ENCODE measurements at regions not wholly inside any gene's neighbourhood (a gene's known extent, or its start where the extent isn't known, plus 50 kb on each side); places are given as distances from the start of the nearest gene placed in this dataset.

- ATAC-seq: no peak
- no peak for TF ChIP-seq CTCF (IDR thresholded peaks at IDR 0.05)
- DNase-seq: no peak
Observed at GRCh38 chr4:24055623-24056022, 165.8 kb upstream of the PPARGC1A start.

GRCh38 chr4:24054910-24055309 is 165.1 kb upstream of the PPARGC1A start:
- DNase-seq (no peak), ATAC-seq (no peak)
- no peak for TF ChIP-seq CTCF (IDR thresholded peaks at IDR 0.05)
- H3K4me1 ChIP-seq (ENCODE audit: low read depth): no peaks in the 10 kb centered on the region
- H3K9me3 ChIP-seq: no peaks in the 10 kb centered on the region
- H3K36me3 ChIP-seq (ENCODE audit: low read depth): no peaks in the 10 kb centered on the region
- intact Hi-C loops (cut with DNase I, micrococcal nuclease): no loop called here
- no peak overlapping the region for H3K4me3 ChIP-seq

More at GRCh38 chr4:24055623-24056022, 165.8 kb upstream of the PPARGC1A start:
- no peaks in the 10 kb centered on the region for H3K4me1 ChIP-seq (ENCODE audit: low read depth)
- intact Hi-C loops (cut with DNase I, micrococcal nuclease): no loop called here
- no peaks in the 10 kb centered on the region for H3K36me3 ChIP-seq (ENCODE audit: low read depth)
- no peaks in the 10 kb centered on the region for H3K9me3 ChIP-seq
- H3K4me3 ChIP-seq: no peak overlapping the region

- ATAC-seq (no peak), DNase-seq (no peak)
- no peaks in the 10 kb centered on the region for H3K4me1 ChIP-seq (ENCODE audit: low read depth)
- no peaks in the 10 kb centered on the region for H3K36me3 ChIP-seq (ENCODE audit: low read depth)
- TF ChIP-seq CTCF (IDR thresholded peaks at IDR 0.05): no peak
- intact Hi-C loops (cut with DNase I, micrococcal nuclease): no loop called here
- no peak overlapping the region for H3K4me3 ChIP-seq
- no peaks in the 10 kb centered on the region for H3K9me3 ChIP-seq
Observed at GRCh38 chr4:24053934-24054333, 164.1 kb upstream of the PPARGC1A start.

GRCh38 chr4:24044610-24045589 is 155.1 kb upstream of the PPARGC1A start:
- DNase-seq (no peak), ATAC-seq (no peak)
- no peak overlapping the region for H3K4me3 ChIP-seq
- H3K4me1 ChIP-seq (ENCODE audit: low read depth): no peaks in the 10 kb centered on the region
- intact Hi-C loops (cut with DNase I, micrococcal nuclease): no loop called here
- H3K9me3 ChIP-seq: no peaks in the 10 kb centered on the region
- H3K36me3 ChIP-seq (ENCODE audit: low read depth): no peaks in the 10 kb centered on the region
- TF ChIP-seq CTCF (IDR thresholded peaks at IDR 0.05): no peak

- no peaks in the 10 kb centered on the region for H3K9me3 ChIP-seq
Observed at GRCh38 chr4:24042094-24042493, 152.2 kb upstream of the PPARGC1A start.

More at GRCh38 chr4:24042094-24042493, 152.2 kb upstream of the PPARGC1A start:
- no peak for TF ChIP-seq CTCF (IDR thresholded peaks at IDR 0.05)
- Histone ChIP-seq H3K4me3 (no peak overlapping the region), H3K4me1 (ENCODE audit: low read depth) (no peaks in the 10 kb centered on the region), H3K36me3 (ENCODE audit: low read depth) (no peaks in the 10 kb centered on the region)
- no peak for ATAC-seq
- DNase-seq: no peak
- intact Hi-C loops (cut with DNase I, micrococcal nuclease): no loop called here
